WTC11 (cell line): ENCODE measurements at regions not wholly inside any gene's neighbourhood (a gene's known extent, or its start where the extent isn't known, plus 50 kb on each side); places are given as distances from the start of the nearest gene placed in this dataset.
A peak's percentile ranks its signal among the peaks of the same experiment; 100 is the strongest.

ENCODE experiments used
- ATAC-seq: fragments of 200-7000 bp; cut with Tn5 transposase; 2 replicates; pipeline ENCODE4 v1.10.0; 2021; ENCODE audit warnings: mild to moderate bottlenecking, moderate library complexity
- CTCF ChIA-PET: fragments of 300-600 bp; sonication (Branson Sonifier 250); formaldehyde crosslinking; loops from one replicate; lab custom pipeline; 2021; ENCODE audit warnings: antibody characterized with exemption; lab: Charles Lee
- POLR2A ChIA-PET: fragments of 350-600 bp; sonication (Branson Sonifier 250); formaldehyde crosslinking; loops from one replicate; lab custom pipeline; 2021; ENCODE audit warnings: antibody characterized with exemption; lab: Charles Lee
- DNase-seq: peaks from one replicate; pipeline ENCODE4 v3.0.0; 2021; ENCODE audit warnings: low spot score
- H3K27ac Mint-ChIP-seq: 2 replicates; pipeline ENCODE4 v1.8.0; 2021; ENCODE audit warnings: mixed read lengths
- H3K27me3 Mint-ChIP-seq: 2 replicates; pipeline ENCODE4 v1.8.0; 2021; ENCODE audit warnings: low read depth, mild to moderate bottlenecking, moderate library complexity, mixed read lengths
- H3K36me3 Mint-ChIP-seq: 2 replicates; pipeline ENCODE4 v1.8.0; 2021; ENCODE audit warnings: mixed read lengths
- H3K4me1 Mint-ChIP-seq: 2 replicates; pipeline ENCODE4 v1.8.0; 2022; ENCODE audit warnings: mixed read lengths
- H3K4me3 Mint-ChIP-seq: 2 replicates; pipeline ENCODE4 v1.8.0; 2021; ENCODE audit warnings: mild to moderate bottlenecking, moderate library complexity, mixed read lengths
- H3K9me3 Mint-ChIP-seq: 2 replicates; pipeline ENCODE4 v1.8.0; 2021; ENCODE audit warnings: mixed read lengths
- CBFB ChIP-seq: sonication (generic); formaldehyde crosslinking; IDR thresholded peaks from 2 replicates; pipeline ENCODE4 v1.8.1; 2022; ENCODE audit warnings: mild to moderate bottlenecking, low read depth, missing genetic modification reagents
- CREB1 ChIP-seq: sonication (generic); formaldehyde crosslinking; IDR thresholded peaks from 2 replicates; pipeline ENCODE4 v1.8.0; 2023; ENCODE audit warnings: mild to moderate bottlenecking, missing genetic modification reagents
- ELF4 ChIP-seq: sonication (generic); formaldehyde crosslinking; IDR thresholded peaks from 2 replicates; pipeline ENCODE4 v1.8.1; 2022; ENCODE audit warnings: low read depth, mild to moderate bottlenecking, moderate library complexity, missing genetic modification reagents
- EMX1 ChIP-seq: fragments of 250-450 bp; sonication (Bioruptor Pico); IDR thresholded peaks from 2 replicates; pipeline ENCODE4 v1.8.0; 2021; ENCODE audit warnings: mild to moderate bottlenecking
- ESRRA ChIP-seq: sonication (generic); formaldehyde crosslinking; IDR thresholded peaks from 2 replicates; pipeline ENCODE4 v1.8.1; 2022; ENCODE audit warnings: mild to moderate bottlenecking, missing genetic modification reagents, borderline replicate concordance
- FOXP1 ChIP-seq: sonication (generic); formaldehyde crosslinking; IDR thresholded peaks from 2 replicates; pipeline ENCODE4 v1.8.0; 2022; ENCODE audit warnings: missing genetic modification reagents, mild to moderate bottlenecking, moderate library complexity, borderline replicate concordance
- GABPB1 ChIP-seq: sonication (generic); formaldehyde crosslinking; IDR thresholded peaks from 2 replicates; pipeline ENCODE4 v1.8.1; 2023; ENCODE audit warnings: mild to moderate bottlenecking, missing genetic modification reagents
- JAZF1 ChIP-seq: fragments of 250-450 bp; sonication (Bioruptor Pico); IDR thresholded peaks from 2 replicates; pipeline ENCODE4 v1.9.0; 2021; ENCODE audit warnings: moderate library complexity, mild to moderate bottlenecking, inconsistent platforms
- KAT7 ChIP-seq: sonication (generic); formaldehyde crosslinking; IDR thresholded peaks from 2 replicates; pipeline ENCODE4 v1.8.1; 2023; ENCODE audit warnings: missing genetic modification reagents, mild to moderate bottlenecking, borderline replicate concordance
- MAX ChIP-seq: sonication (generic); formaldehyde crosslinking; IDR thresholded peaks from 2 replicates; pipeline ENCODE4 v1.8.0; 2022; ENCODE audit warnings: mild to moderate bottlenecking, missing genetic modification reagents
- NR1H2 ChIP-seq: sonication (generic); formaldehyde crosslinking; IDR thresholded peaks from 2 replicates; pipeline ENCODE4 v1.9.0; 2021; ENCODE audit warnings: mild to moderate bottlenecking, moderate library complexity, missing genetic modification reagents
- RORB ChIP-seq: fragments of 250-450 bp; sonication (Bioruptor Pico); IDR thresholded peaks from 2 replicates; pipeline ENCODE4 v1.9.0; 2021; ENCODE audit warnings: mild to moderate bottlenecking
- TCF7 ChIP-seq: sonication (generic); formaldehyde crosslinking; IDR thresholded peaks from 2 replicates; pipeline ENCODE4 v1.8.0; 2022; ENCODE audit warnings: mild to moderate bottlenecking, low read depth, missing genetic modification reagents, moderate library complexity
- ZBTB21 ChIP-seq: sonication (generic); formaldehyde crosslinking; IDR thresholded peaks from 2 replicates; pipeline ENCODE4 v1.8.1; 2023; ENCODE audit warnings: mild to moderate bottlenecking, missing genetic modification reagents, borderline replicate concordance
- ZBTB43 ChIP-seq: sonication (generic); formaldehyde crosslinking; IDR thresholded peaks from 2 replicates; pipeline ENCODE4 v1.8.1; 2023; ENCODE audit warnings: mild to moderate bottlenecking, missing genetic modification reagents
- ZNF416 ChIP-seq: fragments of 250-450 bp; sonication (Bioruptor Pico); IDR thresholded peaks from 2 replicates; pipeline ENCODE4 v1.9.0; 2021; ENCODE audit warnings: mild to moderate bottlenecking, inconsistent platforms
- ZNF423 ChIP-seq: fragments of 250-450 bp; sonication (Bioruptor Pico); IDR thresholded peaks from 2 replicates; pipeline ENCODE4 v2.1.2; 2022; ENCODE audit warnings: mild to moderate bottlenecking, moderate library complexity
- TF ChIP-seq, protein P1 (sequence below): sonication (generic); formaldehyde crosslinking; IDR thresholded peaks from 2 replicates; pipeline ENCODE4 v1.8.1; 2023; ENCODE audit warnings: mild to moderate bottlenecking, missing genetic modification reagents, moderate library complexity
- TF ChIP-seq, protein P2 (sequence below): sonication (generic); formaldehyde crosslinking; IDR thresholded peaks from 2 replicates; pipeline ENCODE4 v1.8.0; 2023; ENCODE audit warnings: missing genetic modification reagents
- TF ChIP-seq, protein P3 (sequence below): fragments of 250-450 bp; sonication (Bioruptor Pico); conservative IDR thresholded peaks from 2 replicates; pipeline ENCODE4 v1.9.0; 2021; ENCODE audit warnings: mild to moderate bottlenecking

DNA sequence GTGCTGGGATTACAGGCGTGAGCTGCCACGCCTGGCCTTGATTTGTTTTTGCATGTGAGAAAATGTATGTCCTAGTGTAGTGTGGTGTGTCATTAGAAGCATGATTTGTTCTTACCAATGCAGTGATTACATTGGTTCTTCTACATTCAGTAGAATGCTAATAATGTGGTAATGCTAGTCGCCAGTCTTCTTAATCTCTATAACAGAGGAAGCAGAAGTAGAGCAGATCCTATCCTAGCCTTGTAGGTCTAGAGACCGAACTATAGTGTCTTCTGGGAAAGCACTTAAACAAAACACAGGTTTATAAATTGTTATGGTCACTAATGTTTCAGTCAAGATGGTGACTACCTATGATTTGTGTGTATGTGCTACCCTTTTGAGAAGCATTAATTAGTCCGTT, 197.5 kb upstream of the DMRT1 start:
- no peak for ATAC-seq
- CTCF ChIA-PET: no interaction called here
- H3K27me3 Mint-ChIP-seq: no peaks in the 10 kb centered on the region
- no peak for DNase-seq
- TF ChIP-seq TCF7 (CRISPR knock-in tag) (no peak), ZBTB43 (CRISPR knock-in tag) (no peak), KAT7 (CRISPR knock-in tag) (no peak)
- TF ChIP-seq, all 79 proteins: peak for 0
- Mint-ChIP-seq H3K4me1 (peaks cover 20% of the 10 kb centered on the region), H3K36me3 (no peaks in the 10 kb centered on the region), H3K4me3 (no peak overlapping the region), H3K9me3 (no peaks in the 10 kb centered on the region), H3K27ac (peak overlapping the region; percentile 20; the same call in 1 of the 2 replicates)
- POLR2A ChIA-PET: no interaction called here

DNA sequence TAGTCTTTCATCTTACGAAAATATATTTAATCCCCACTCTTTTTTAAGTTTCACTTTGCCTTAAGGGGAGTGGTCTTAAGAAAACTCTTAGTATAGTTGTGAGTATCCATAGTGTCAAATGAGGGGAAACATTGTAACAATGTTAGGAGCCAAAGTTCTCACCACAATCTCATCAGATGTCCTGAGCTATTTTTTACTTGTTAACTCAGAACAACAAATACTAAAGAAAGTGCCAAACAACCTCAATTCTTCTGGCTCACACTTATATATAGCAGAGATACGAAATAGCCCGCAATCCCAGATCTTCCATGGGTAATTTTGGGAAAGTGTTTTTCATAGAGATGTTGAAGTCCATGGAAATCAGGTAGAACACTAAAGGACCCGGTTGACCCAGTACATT, 194.0 kb upstream of the DMRT1 start:
- ATAC-seq: no peak
- POLR2A ChIA-PET: no interaction called here

DNA sequence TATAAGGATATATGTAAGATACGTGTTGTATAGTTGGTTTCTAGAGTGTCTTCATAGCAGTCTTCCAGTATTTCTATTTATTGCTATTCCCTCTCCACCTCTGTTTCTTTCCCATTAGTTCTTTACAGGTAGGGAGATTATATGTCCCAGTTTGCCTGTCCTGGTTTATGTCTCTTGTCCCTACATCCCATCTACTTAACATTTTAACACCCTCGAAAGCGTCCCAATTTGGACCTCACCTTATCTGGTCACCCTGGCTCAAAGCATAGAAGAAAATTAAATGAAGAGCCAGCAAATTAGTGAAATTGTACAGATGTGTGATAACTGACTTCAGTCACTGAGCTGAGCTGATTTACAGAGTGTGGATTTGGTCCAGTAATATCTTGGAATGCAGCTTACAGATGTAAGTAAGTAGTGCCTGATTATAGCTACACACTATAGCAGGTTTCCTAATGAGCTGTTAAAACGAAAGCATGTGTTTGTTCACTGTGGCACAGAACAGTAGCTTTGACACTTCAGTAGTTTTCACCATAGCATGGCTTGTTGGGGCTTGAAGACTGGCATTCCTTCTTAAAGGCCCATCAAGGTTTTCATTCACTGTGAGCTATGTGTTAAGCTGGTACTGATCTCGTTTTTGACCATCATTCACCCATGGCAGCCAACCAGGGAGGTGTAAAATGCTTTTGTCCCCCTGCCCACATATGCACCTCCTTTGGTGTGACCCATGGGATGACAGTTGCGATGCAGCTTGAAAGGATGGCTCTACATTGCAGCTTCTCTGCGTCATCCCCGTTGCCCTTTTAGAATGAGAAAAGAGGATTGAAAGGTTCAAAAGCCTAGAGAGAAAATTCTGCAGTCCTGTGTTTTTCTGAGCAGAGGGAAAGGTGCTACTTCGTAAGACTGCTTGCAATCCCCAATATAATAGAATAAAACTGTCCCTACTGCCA, 192.1 kb upstream of the DMRT1 start:
- ChIA-PET POLR2A (no interaction called here), CTCF (interaction anchor here (0.8 to 1.7 kb wide), 3 partner anchors 107 to 115 kb away, joined by 3 to 4 read pairs (median 4); no protein-coding TSS in a partner anchor)
- Mint-ChIP-seq H3K27me3 (no peaks in the 10 kb centered on the region), H3K4me3 (peak overlapping the region; percentile 55), H3K36me3 (no peaks in the 10 kb centered on the region), H3K27ac (no peak overlapping the region; the same call in 1 of the 2 replicates), H3K4me1 (peaks cover 55% of the 10 kb centered on the region), H3K9me3 (no peaks in the 10 kb centered on the region)
- ATAC-seq (no peak; the same call in 1 of the 2 replicates), DNase-seq (no peak)
- TF ChIP-seq MAX (CRISPR knock-in tag) (0 out of 2 replicates have a peak, but pooled peaks have one; percentile 10), ZNF423 (CRISPR knock-in tag) (no peak)

More for the DNA sequence above, 194.0 kb upstream of the DMRT1 start:
- Mint-ChIP-seq H3K4me1 (peaks cover 41% of the 10 kb centered on the region), H3K36me3 (no peaks in the 10 kb centered on the region), H3K27ac (no peak overlapping the region), H3K9me3 (no peaks in the 10 kb centered on the region), H3K4me3 (no peak overlapping the region), H3K27me3 (no peaks in the 10 kb centered on the region)
- DNase-seq: no peak
- TF ChIP-seq KAT7 (CRISPR knock-in tag): no peak
- TF ChIP-seq ELF4: no peak
- TF ChIP-seq RORB (CRISPR knock-in tag): no peak
- TF ChIP-seq, protein P1, sequence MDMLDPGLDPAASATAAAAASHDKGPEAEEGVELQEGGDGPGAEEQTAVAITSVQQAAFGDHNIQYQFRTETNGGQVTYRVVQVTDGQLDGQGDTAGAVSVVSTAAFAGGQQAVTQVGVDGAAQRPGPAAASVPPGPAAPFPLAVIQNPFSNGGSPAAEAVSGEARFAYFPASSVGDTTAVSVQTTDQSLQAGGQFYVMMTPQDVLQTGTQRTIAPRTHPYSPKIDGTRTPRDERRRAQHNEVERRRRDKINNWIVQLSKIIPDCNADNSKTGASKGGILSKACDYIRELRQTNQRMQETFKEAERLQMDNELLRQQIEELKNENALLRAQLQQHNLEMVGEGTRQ: no peak
- no peak for TF ChIP-seq FOXP1 (CRISPR knock-in tag)
- TF ChIP-seq EMX1 (CRISPR knock-in tag): no peak
- no peak for TF ChIP-seq MAX (CRISPR knock-in tag)
- no peak for TF ChIP-seq ZNF423 (CRISPR knock-in tag)
- TF ChIP-seq ZNF416 (CRISPR knock-in tag): no peak
- TF ChIP-seq ZBTB21 (CRISPR knock-in tag): no peak
- CTCF ChIA-PET: no interaction called here

DNA sequence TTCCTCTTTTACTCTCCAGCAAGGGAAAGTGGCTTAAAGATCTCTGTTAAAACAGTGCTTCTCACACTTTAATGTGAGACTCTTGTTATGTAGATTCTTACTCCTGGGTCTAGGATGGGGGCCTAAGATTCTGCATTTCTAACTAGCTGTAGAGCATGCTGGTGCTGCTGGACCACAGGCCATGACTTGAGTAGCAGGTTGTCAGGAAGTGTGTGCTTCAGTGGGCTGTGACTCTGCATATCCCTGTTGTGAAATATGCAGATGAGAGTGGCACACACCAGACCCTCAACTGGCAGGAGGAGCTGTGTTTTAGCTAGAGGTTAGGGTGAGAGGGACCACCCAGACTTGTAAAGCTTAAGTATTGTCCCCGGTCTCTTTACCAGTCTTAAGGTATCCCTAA, 191.1 kb upstream of the DMRT1 start:
- CTCF ChIA-PET: interaction anchor here (1.7 kb wide), 1 partner anchor 107 kb away, joined by 4 read pairs; no protein-coding TSS in a partner anchor
- H3K27ac Mint-ChIP-seq: peak overlapping the region; percentile 57; the same call in 1 of the 2 replicates
- peak; percentile 96 for ATAC-seq
- TF ChIP-seq NR1H2 (CRISPR knock-in tag) (no peak), ESRRA (CRISPR knock-in tag) (no peak), CREB1 (CRISPR knock-in tag) (no peak), CBFB (CRISPR knock-in tag) (0 out of 2 replicates have a peak, but pooled peaks have one; percentile 34), RORB (CRISPR knock-in tag) (no peak), GABPB1 (no peak), JAZF1 (CRISPR knock-in tag) (no peak), ZBTB21 (CRISPR knock-in tag) (0 out of 2 replicates have a peak, but pooled peaks have one; percentile 37)
- TF ChIP-seq, protein P2, sequence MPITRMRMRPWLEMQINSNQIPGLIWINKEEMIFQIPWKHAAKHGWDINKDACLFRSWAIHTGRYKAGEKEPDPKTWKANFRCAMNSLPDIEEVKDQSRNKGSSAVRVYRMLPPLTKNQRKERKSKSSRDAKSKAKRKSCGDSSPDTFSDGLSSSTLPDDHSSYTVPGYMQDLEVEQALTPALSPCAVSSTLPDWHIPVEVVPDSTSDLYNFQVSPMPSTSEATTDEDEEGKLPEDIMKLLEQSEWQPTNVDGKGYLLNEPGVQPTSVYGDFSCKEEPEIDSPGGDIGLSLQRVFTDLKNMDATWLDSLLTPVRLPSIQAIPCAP: no peak
- TF ChIP-seq, protein P3, sequence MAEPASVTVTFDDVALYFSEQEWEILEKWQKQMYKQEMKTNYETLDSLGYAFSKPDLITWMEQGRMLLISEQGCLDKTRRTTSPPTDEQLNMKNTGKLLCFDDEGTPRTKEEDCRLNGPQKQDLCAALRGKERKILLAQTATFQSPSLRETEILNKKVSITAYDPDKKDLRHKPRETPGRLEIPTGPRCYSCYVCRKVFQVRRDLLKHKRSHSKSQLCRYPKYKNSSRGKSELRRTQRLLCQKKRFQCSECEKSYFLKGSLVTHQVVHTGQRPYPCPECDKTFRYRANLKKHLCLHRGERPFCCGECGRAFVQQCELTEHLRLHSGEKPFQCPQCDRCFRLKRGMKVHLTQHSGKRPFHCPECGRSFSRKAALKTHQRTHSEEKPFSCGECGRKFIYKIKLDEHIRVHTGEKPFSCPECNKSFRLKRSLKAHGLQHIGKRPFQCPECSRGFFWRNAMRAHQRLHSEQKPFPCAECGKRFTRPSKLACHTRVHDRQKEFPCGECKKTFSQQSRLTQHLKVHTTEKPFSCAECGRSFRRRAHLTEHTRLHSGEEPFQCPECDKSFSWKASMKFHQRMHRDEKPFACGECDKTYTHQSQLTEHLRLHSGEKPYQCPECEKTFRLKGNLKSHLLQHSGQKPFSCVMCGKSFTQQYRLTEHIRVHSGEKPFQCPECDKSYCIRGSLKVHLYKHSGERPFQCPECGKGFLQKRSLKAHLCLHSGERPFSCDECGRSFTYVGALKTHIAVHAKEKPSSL (CRISPR knock-in tag): no peak
- TF ChIP-seq, all 79 proteins: peak for 2
- Mint-ChIP-seq H3K36me3 (no peaks in the 10 kb centered on the region), H3K27me3 (no peaks in the 10 kb centered on the region), H3K9me3 (no peaks in the 10 kb centered on the region), H3K4me1 (peaks cover 64% of the 10 kb centered on the region), H3K4me3 (peak overlapping the region; percentile 55)
- POLR2A ChIA-PET: no interaction called here
- peak; percentile 20 for DNase-seq
